ENCODE measurements at regions not wholly inside any gene's neighbourhood (a gene's known extent, or its start where the extent isn't known, plus 50 kb on each side); places are given as distances from the start of the nearest gene placed in this dataset.

DNA sequence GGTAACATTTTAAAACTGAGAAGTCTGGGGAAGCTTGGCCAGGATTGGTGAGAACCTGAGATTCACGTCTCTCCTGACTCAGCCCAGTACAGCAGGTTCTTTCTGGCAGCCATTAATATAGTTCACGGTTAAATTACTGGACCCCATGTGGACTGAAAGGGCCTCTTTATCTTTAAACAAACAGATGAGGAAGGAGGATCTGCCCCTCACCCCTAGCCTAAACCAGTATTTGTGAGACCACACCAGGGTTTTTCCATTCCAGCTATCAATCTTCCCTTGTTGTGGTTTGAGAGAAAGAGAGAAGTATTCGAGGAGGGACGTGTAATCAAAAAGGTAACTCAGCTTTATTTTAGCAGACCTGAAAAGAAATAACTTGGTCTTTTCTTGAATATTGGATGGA lies 137.1 kb downstream of the PROX1 start:
- Histone ChIP-seq H3K4me1 (replicated peaks; ENCODE audit: insufficient read depth) (peaks cover 20% of the 10 kb centered on the region), H3K27ac (no peak overlapping the region), H3F3A (ENCODE audit: insufficient read depth, low read depth) (peaks cover 8% of the 10 kb centered on the region; the same call in 1 of the 2 replicates), H3K27me3 (ENCODE audit: insufficient read depth, low read depth) (no peaks in the 10 kb centered on the region), H3K36me3 (ENCODE audit: low read depth) (no peaks in the 10 kb centered on the region), H3K4me2 (no peak overlapping the region), H3K9me3 (ENCODE audit: insufficient read depth, low read depth) (no peaks in the 10 kb centered on the region; the same call in 1 of the 2 replicates), H2AFZ (no peak overlapping the region), H4K20me1 (ENCODE audit: insufficient read depth) (no peaks in the 10 kb centered on the region), H3K79me2 (ENCODE audit: low read depth) (no peaks in the 10 kb centered on the region), H3K4me3 (no peak overlapping the region), H3K9me2 (ENCODE audit: insufficient read depth) (no peaks in the 10 kb centered on the region)
- POLR2A ChIA-PET (ENCODE audit: unreplicated experiment): no interaction called here
- CTCF ChIA-PET: no interaction called here
- TF ChIP-seq, protein P1, sequence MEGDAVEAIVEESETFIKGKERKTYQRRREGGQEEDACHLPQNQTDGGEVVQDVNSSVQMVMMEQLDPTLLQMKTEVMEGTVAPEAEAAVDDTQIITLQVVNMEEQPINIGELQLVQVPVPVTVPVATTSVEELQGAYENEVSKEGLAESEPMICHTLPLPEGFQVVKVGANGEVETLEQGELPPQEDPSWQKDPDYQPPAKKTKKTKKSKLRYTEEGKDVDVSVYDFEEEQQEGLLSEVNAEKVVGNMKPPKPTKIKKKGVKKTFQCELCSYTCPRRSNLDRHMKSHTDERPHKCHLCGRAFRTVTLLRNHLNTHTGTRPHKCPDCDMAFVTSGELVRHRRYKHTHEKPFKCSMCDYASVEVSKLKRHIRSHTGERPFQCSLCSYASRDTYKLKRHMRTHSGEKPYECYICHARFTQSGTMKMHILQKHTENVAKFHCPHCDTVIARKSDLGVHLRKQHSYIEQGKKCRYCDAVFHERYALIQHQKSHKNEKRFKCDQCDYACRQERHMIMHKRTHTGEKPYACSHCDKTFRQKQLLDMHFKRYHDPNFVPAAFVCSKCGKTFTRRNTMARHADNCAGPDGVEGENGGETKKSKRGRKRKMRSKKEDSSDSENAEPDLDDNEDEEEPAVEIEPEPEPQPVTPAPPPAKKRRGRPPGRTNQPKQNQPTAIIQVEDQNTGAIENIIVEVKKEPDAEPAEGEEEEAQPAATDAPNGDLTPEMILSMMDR (conservative IDR thresholded peaks at IDR 0.05): no peak
- no peak for TF ChIP-seq EZH2 (IDR thresholded peaks at IDR 0.05; ENCODE audit: low read depth)
- DNase-seq: no peak
- intact Hi-C loops (cut with micrococcal nuclease; ENCODE audit: unreplicated experiment): loop anchor here (5.0 kb wide), 1 partner anchor 1003 kb away; no protein-coding TSS in a partner anchor
- BruUV-seq (replicated peaks): no TSS peak

DNA sequence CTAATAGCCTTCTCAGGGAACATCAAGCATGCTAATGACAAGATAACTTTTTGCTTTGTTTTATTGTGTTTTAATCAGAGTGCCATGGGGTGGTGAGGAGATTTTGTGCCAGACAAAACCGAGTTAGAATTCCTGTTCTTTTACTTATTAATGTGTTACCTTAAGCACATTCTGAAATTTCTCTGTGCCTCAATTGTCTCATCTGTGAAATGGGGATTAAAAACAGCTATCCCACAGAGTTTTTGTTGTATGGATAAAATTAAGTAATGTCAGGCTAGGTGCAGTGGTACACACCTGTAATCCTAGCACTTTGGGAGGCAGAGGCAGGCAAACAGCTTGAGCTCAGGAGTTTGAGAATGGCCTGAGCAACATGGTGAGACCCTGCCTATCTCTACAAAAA lies 138.0 kb downstream of the PROX1 start:
- no TSS peak for BruUV-seq (replicated peaks)
- no peaks in the 10 kb centered on the region for H3K79me2 ChIP-seq (ENCODE audit: low read depth)
- no peaks in the 10 kb centered on the region for H3K9me2 ChIP-seq (ENCODE audit: insufficient read depth)
- H3K27ac ChIP-seq: no peak overlapping the region
- H3K9me3 ChIP-seq (ENCODE audit: insufficient read depth, low read depth): no peaks in the 10 kb centered on the region; the same call in 1 of the 2 replicates
- H3K4me3 ChIP-seq: no peak overlapping the region
- H3F3A ChIP-seq (ENCODE audit: insufficient read depth, low read depth): peaks cover 8% of the 10 kb centered on the region; the same call in 1 of the 2 replicates
- H4K20me1 ChIP-seq (ENCODE audit: insufficient read depth): no peaks in the 10 kb centered on the region
- TF ChIP-seq, protein P1 (conservative IDR thresholded peaks at IDR 0.05): no peak
- no peak for TF ChIP-seq EZH2 (IDR thresholded peaks at IDR 0.05; ENCODE audit: low read depth)
- peaks cover 20% of the 10 kb centered on the region for H3K4me1 ChIP-seq (replicated peaks; ENCODE audit: insufficient read depth)
- ChIA-PET POLR2A (ENCODE audit: unreplicated experiment) (no interaction called here), CTCF (no interaction called here)
- no peak overlapping the region for H2AFZ ChIP-seq
- H3K27me3 ChIP-seq (ENCODE audit: insufficient read depth, low read depth): no peaks in the 10 kb centered on the region
- H3K36me3 ChIP-seq (ENCODE audit: low read depth): no peaks in the 10 kb centered on the region
- DNase-seq: no peak
- intact Hi-C loops (cut with micrococcal nuclease; ENCODE audit: unreplicated experiment): no loop called here
- no peak overlapping the region for H3K4me2 ChIP-seq

DNA sequence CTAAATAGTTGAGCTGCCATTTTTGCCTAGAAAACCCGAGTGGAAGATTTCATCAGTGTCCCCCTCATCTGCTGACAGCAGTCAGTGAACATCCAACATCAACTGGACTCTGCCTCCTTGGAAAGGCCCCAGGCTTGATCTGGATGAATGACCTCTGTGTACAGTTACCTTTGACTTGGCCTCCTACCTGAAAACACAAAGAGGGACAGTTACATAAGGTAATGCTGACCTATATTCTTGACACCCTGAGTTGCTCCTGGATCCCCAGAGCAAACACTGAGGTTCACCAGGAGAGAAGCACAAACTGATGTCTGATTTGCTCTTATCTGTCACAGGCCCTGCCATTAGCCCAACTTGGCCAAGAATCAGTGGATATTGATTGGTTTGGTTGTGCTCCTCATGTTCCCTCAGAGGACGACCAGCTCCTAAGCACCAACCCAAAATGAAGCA lies 138.9 kb downstream of the PROX1 start:
- ChIA-PET POLR2A (ENCODE audit: unreplicated experiment) (no interaction called here), CTCF (no interaction called here)
- Histone ChIP-seq H3K27me3 (ENCODE audit: insufficient read depth, low read depth) (no peaks in the 10 kb centered on the region), H3K4me1 (replicated peaks; ENCODE audit: insufficient read depth) (peaks cover 20% of the 10 kb centered on the region), H3K36me3 (ENCODE audit: low read depth) (no peaks in the 10 kb centered on the region), H3K9me2 (ENCODE audit: insufficient read depth) (no peaks in the 10 kb centered on the region), H3K9me3 (ENCODE audit: insufficient read depth, low read depth) (no peaks in the 10 kb centered on the region; the same call in 1 of the 2 replicates), H3F3A (ENCODE audit: insufficient read depth, low read depth) (peaks cover 8% of the 10 kb centered on the region; the same call in 1 of the 2 replicates), H3K4me2 (no peak overlapping the region), H2AFZ (no peak overlapping the region), H4K20me1 (ENCODE audit: insufficient read depth) (no peaks in the 10 kb centered on the region), H3K27ac (no peak overlapping the region), H3K79me2 (ENCODE audit: low read depth) (no peaks in the 10 kb centered on the region), H3K4me3 (no peak overlapping the region)
- no TSS peak for BruUV-seq (replicated peaks)
- DNase-seq: no peak
- intact Hi-C loops (cut with micrococcal nuclease; ENCODE audit: unreplicated experiment): no loop called here
- TF ChIP-seq, protein P1 (conservative IDR thresholded peaks at IDR 0.05): no peak
- no peak for TF ChIP-seq EZH2 (IDR thresholded peaks at IDR 0.05; ENCODE audit: low read depth)
